ENCODE measurements at regions not wholly inside any gene's neighbourhood (a gene's known extent, or its start where the extent isn't known, plus 50 kb on each side); places are given as distances from the start of the nearest gene placed in this dataset.

GRCh38 chr3:110790631-110791030, 281.0 kb upstream of the NECTIN3 start:
- H3K36me3 ChIP-seq, result no peaks in the 10 kb centered on the region
- no peaks in the 10 kb centered on the region for H3K9me3 ChIP-seq
- no peak for TF ChIP-seq CTCF (IDR thresholded peaks at IDR 0.05)
- TF ChIP-seq POLR2A (IDR thresholded peaks at IDR 0.05), result no peak
- DNase-seq, result no peak
- H3K27me3 ChIP-seq, result no peaks in the 10 kb centered on the region
- no peaks in the 10 kb centered on the region for H3K4me1 ChIP-seq
- intact Hi-C loops (cut with DNase I), result no loop called here
- H3K27ac ChIP-seq, result no peak overlapping the region
- 82 to 90% methylated on average over 2 of the region's 2 CpGs for WGBS, 2 donors
- H3K4me3 ChIP-seq (replicated peaks in 1 of 3), result no peak overlapping the region

GRCh38 chr3:110791995-110792686, 279.5 kb upstream of the NECTIN3 start:
- no peak for DNase-seq
- 83 to 84% methylated on average over 2 of the region's 2 CpGs for WGBS, 2 donors
- Histone ChIP-seq H3K27me3 (no peaks in the 10 kb centered on the region), H3K9me3 (no peaks in the 10 kb centered on the region), H3K4me3 (replicated peaks in 1 of 3) (no peak overlapping the region), H3K4me1 (no peaks in the 10 kb centered on the region), H3K36me3 (no peaks in the 10 kb centered on the region), H3K27ac (no peak overlapping the region)
- TF ChIP-seq POLR2A (IDR thresholded peaks at IDR 0.05), result no peak
- TF ChIP-seq CTCF (IDR thresholded peaks at IDR 0.05), result no peak
- intact Hi-C loops (cut with DNase I), result no loop called here

GRCh38 chr3:110793611-110794010, 278.0 kb upstream of the NECTIN3 start:
- Histone ChIP-seq H3K36me3 (no peaks in the 10 kb centered on the region), H3K9me3 (no peaks in the 10 kb centered on the region), H3K27me3 (no peaks in the 10 kb centered on the region), H3K4me3 (replicated peaks in 1 of 3) (no peak overlapping the region), H3K4me1 (no peaks in the 10 kb centered on the region), H3K27ac (no peak overlapping the region)
- intact Hi-C loops (cut with DNase I), result no loop called here
- DNase-seq, result no peak
- TF ChIP-seq CTCF (IDR thresholded peaks at IDR 0.05) (no peak), POLR2A (IDR thresholded peaks at IDR 0.05) (no peak)
- 71 to 94% methylated on average over 1 of the region's 1 CpG for WGBS, 2 donors

GRCh38 chr3:110795163-110795562, 276.5 kb upstream of the NECTIN3 start:
- no peak overlapping the region for H3K4me3 ChIP-seq (replicated peaks in 1 of 3)

More at GRCh38 chr3:110795163-110795562, 276.5 kb upstream of the NECTIN3 start:
- no peak for DNase-seq
- Histone ChIP-seq H3K4me1 (no peaks in the 10 kb centered on the region), H3K27ac (no peak overlapping the region), H3K9me3 (no peaks in the 10 kb centered on the region), H3K27me3 (no peaks in the 10 kb centered on the region), H3K36me3 (no peaks in the 10 kb centered on the region)
- intact Hi-C loops (cut with DNase I), result no loop called here
- TF ChIP-seq CTCF (IDR thresholded peaks at IDR 0.05), result no peak
- TF ChIP-seq POLR2A (IDR thresholded peaks at IDR 0.05), result no peak
- 63 to 76% methylated on average over 2 of the region's 2 CpGs for WGBS, 2 donors
